ENCODE measurements at regions not wholly inside any gene's neighbourhood (a gene's known extent, or its start where the extent isn't known, plus 50 kb on each side); places are given as distances from the start of the nearest gene placed in this dataset.
"Not testable (repeated sequence)": the region's sequence is repeated elsewhere in the genome, so short reads cannot be mapped to it uniquely, and the experiment has no call there.

DNA sequence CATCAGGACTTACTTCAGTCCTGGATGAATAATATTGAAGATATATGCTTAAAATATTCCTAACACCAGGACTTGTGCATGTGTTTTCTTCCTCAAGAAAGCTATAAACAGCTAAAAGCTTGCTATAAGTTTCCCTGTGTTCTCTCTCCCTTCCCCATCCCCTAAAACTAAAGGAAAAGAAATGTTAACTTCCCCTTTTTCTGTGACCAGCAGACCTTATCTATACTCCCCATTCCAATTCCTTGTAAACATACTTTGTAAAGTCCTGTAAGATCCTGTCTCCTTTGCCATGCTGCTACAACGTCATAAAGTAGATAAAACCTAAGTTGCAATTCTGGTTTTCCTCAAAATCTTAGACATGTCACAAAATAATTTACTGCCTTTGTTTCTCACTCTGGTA lies 517.8 kb upstream of the CDH10 start:
- H3K4me1 ChIP-seq (ENCODE audit: control insufficient read depth, low read depth, low read length); H3K9me3 ChIP-seq (ENCODE audit: control insufficient read depth, low read depth, low read length); H3K36me3 ChIP-seq (ENCODE audit: control insufficient read depth, low read depth, low read length); H3K4me3 ChIP-seq (ENCODE audit: low read length); H3K27me3 ChIP-seq (ENCODE audit: control insufficient read depth, insufficient read depth, low read length); H3K9ac ChIP-seq (ENCODE audit: low read length); H3K27ac ChIP-seq (ENCODE audit: low read length): not testable (repeated sequence)

DNA sequence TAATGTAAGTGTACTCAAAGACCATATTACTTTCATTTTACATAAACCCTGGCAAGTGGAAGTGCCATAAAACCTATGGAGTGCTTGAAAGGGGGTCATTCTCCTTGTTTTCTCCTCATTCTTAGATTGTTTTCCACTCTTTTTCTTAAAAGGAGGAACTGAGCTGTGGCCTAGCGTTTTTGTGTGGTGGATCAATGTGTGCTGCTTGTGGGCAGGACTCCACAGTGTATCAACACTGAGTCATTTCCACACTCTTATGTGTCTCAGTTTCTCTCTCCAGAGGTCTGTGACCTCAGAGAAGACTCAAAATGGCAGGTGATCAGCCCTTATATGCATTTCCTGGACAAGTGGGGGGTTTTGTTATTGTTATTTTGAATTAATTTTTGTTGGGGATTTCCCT lies 516.1 kb upstream of the CDH10 start:
- Histone ChIP-seq H3K9ac (ENCODE audit: low read length) (no peak overlapping the region), H3K9me3 (ENCODE audit: control insufficient read depth, low read depth, low read length) (peaks cover 3% of the 10 kb centered on the region), H3K4me1 (ENCODE audit: control insufficient read depth, low read depth, low read length) (no peaks in the 10 kb centered on the region), H3K27me3 (ENCODE audit: control insufficient read depth, insufficient read depth, low read length) (no peaks in the 10 kb centered on the region), H3K4me3 (ENCODE audit: low read length) (no peak overlapping the region), H3K27ac (ENCODE audit: low read length) (no peak overlapping the region), H3K36me3 (ENCODE audit: control insufficient read depth, low read depth, low read length) (no peaks in the 10 kb centered on the region)

DNA sequence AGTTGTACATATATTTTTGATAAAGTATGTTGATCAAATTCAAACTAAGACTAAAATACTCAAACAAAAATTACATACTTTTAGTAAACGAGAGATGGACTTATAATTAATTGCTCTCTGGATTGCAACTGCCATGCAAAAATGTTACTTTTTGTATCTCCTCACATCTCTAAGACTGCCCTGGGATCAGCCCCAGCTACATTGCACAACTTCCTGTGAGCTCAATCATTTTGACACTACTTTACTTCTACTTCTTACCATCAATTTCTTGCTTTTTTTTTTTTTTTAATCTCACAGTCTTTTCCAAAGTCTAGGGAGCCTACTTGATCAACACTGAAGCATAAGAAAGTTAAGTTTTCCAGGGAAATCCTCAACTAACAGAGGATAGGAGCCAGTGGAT lies 506.0 kb upstream of the CDH10 start:
- H3K9ac ChIP-seq (ENCODE audit: low read length), result no peak overlapping the region
- H3K9me3 ChIP-seq (ENCODE audit: control insufficient read depth, low read depth, low read length), result no peaks in the 10 kb centered on the region
- no peaks in the 10 kb centered on the region for H3K27me3 ChIP-seq (ENCODE audit: control insufficient read depth, insufficient read depth, low read length)
- H3K36me3 ChIP-seq (ENCODE audit: control insufficient read depth, low read depth, low read length), result no peaks in the 10 kb centered on the region
- no peak overlapping the region for H3K27ac ChIP-seq (ENCODE audit: low read length)
- no peaks in the 10 kb centered on the region for H3K4me1 ChIP-seq (ENCODE audit: control insufficient read depth, low read depth, low read length)
- H3K4me3 ChIP-seq (ENCODE audit: low read length), result no peak overlapping the region

DNA sequence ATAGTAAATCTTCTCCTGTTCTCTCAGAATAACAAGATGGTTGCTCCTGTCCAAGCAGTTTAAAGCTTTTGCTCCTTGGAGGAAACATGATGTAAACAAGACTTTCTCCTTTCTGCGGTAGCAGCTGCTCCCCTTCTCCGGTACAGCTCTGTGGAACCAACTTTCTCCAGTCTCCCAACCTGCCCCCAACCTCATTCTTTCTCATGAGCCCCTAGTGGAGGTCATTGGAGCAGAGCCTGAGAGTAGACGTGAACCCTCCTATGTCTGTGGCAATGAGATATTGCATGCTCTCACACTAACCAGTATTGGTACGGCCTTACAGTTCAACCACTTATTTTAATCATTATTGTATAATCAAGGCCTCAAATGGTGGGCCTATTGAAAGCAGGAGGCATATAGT lies 483.8 kb upstream of the CDH10 start:
- H3K36me3 ChIP-seq (ENCODE audit: control insufficient read depth, low read depth, low read length), result no peaks in the 10 kb centered on the region
- H3K27me3 ChIP-seq (ENCODE audit: control insufficient read depth, insufficient read depth, low read length), result no peaks in the 10 kb centered on the region
- no peak overlapping the region for H3K27ac ChIP-seq (ENCODE audit: low read length)
- no peaks in the 10 kb centered on the region for H3K4me1 ChIP-seq (ENCODE audit: control insufficient read depth, low read depth, low read length)
- H3K9ac ChIP-seq (ENCODE audit: low read length), result no peak overlapping the region
- H3K4me3 ChIP-seq (ENCODE audit: low read length), result no peak overlapping the region
- peaks cover 4% of the 10 kb centered on the region for H3K9me3 ChIP-seq (ENCODE audit: control insufficient read depth, low read depth, low read length)

GRCh38 chr5:25119650-25120049 lies 474.9 kb upstream of the CDH10 start:
- Histone ChIP-seq H3K4me3 (ENCODE audit: low read length) (no peak overlapping the region), H3K27me3 (ENCODE audit: control insufficient read depth, insufficient read depth, low read length) (no peaks in the 10 kb centered on the region), H3K36me3 (ENCODE audit: control insufficient read depth, low read depth, low read length) (no peaks in the 10 kb centered on the region), H3K9me3 (ENCODE audit: control insufficient read depth, low read depth, low read length) (no peaks in the 10 kb centered on the region), H3K4me1 (ENCODE audit: control insufficient read depth, low read depth, low read length) (no peaks in the 10 kb centered on the region), H3K9ac (ENCODE audit: low read length) (no peak overlapping the region), H3K27ac (ENCODE audit: low read length) (no peak overlapping the region)

- Histone ChIP-seq H3K4me1 (ENCODE audit: control insufficient read depth, low read depth, low read length) (no peaks in the 10 kb centered on the region), H3K4me3 (ENCODE audit: low read length) (no peak overlapping the region), H3K9ac (ENCODE audit: low read length) (no peak overlapping the region), H3K9me3 (ENCODE audit: control insufficient read depth, low read depth, low read length) (no peaks in the 10 kb centered on the region), H3K27ac (ENCODE audit: low read length) (no peak overlapping the region), H3K27me3 (ENCODE audit: control insufficient read depth, insufficient read depth, low read length) (no peaks in the 10 kb centered on the region), H3K36me3 (ENCODE audit: control insufficient read depth, low read depth, low read length) (no peaks in the 10 kb centered on the region)
These were observed 463.1 kb upstream of the CDH10 start for GRCh38 chr5:25107853-25108252.

- Histone ChIP-seq H3K27me3 (ENCODE audit: control insufficient read depth, insufficient read depth, low read length) (no peaks in the 10 kb centered on the region), H3K36me3 (ENCODE audit: control insufficient read depth, low read depth, low read length) (no peaks in the 10 kb centered on the region), H3K9ac (ENCODE audit: low read length) (no peak overlapping the region), H3K9me3 (ENCODE audit: control insufficient read depth, low read depth, low read length) (no peaks in the 10 kb centered on the region), H3K4me3 (ENCODE audit: low read length) (no peak overlapping the region), H3K27ac (ENCODE audit: low read length) (no peak overlapping the region), H3K4me1 (ENCODE audit: control insufficient read depth, low read depth, low read length) (no peaks in the 10 kb centered on the region)
These were observed 454.8 kb upstream of the CDH10 start for GRCh38 chr5:25099538-25099937.

GRCh38 chr5:25095261-25095660 lies 450.5 kb upstream of the CDH10 start:
- no peaks in the 10 kb centered on the region for H3K9me3 ChIP-seq (ENCODE audit: control insufficient read depth, low read depth, low read length)
- no peak overlapping the region for H3K4me3 ChIP-seq (ENCODE audit: low read length)
- no peak overlapping the region for H3K27ac ChIP-seq (ENCODE audit: low read length)

DNA sequence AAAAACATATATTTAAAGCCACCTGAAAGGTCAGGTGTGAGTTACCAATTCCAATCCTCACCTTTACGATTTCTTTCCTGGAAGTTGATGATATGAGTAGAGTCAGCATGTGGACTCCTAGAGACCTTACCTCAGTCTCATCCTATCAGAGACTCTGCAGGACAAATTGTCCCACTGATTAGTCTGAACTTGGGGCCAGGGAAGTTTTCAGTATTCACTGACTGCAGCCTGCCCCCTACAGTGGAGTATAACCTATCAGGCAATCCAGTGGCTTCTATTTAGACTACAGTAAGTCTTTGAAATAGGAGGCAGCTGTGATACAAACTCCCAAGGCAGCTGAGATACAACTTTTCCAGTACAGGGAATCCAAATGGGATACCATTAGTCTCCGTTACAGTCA lies 449.4 kb upstream of the CDH10 start:
- Histone ChIP-seq H3K27ac (ENCODE audit: low read length) (no peak overlapping the region), H3K4me1 (ENCODE audit: control insufficient read depth, low read depth, low read length) (no peaks in the 10 kb centered on the region), H3K27me3 (ENCODE audit: control insufficient read depth, insufficient read depth, low read length) (no peaks in the 10 kb centered on the region), H3K9me3 (ENCODE audit: control insufficient read depth, low read depth, low read length) (no peaks in the 10 kb centered on the region), H3K36me3 (ENCODE audit: control insufficient read depth, low read depth, low read length) (no peaks in the 10 kb centered on the region), H3K9ac (ENCODE audit: low read length) (no peak overlapping the region), H3K4me3 (ENCODE audit: low read length) (no peak overlapping the region)

More at GRCh38 chr5:25095261-25095660, 450.5 kb upstream of the CDH10 start:
- H3K36me3 ChIP-seq (ENCODE audit: control insufficient read depth, low read depth, low read length), result no peaks in the 10 kb centered on the region
- H3K27me3 ChIP-seq (ENCODE audit: control insufficient read depth, insufficient read depth, low read length), result no peaks in the 10 kb centered on the region
- no peak overlapping the region for H3K9ac ChIP-seq (ENCODE audit: low read length)
- H3K4me1 ChIP-seq (ENCODE audit: control insufficient read depth, low read depth, low read length), result no peaks in the 10 kb centered on the region

GRCh38 chr5:25091921-25092320 lies 447.1 kb upstream of the CDH10 start:
- Histone ChIP-seq H3K9me3 (ENCODE audit: control insufficient read depth, low read depth, low read length) (no peaks in the 10 kb centered on the region), H3K27ac (ENCODE audit: low read length) (no peak overlapping the region), H3K9ac (ENCODE audit: low read length) (no peak overlapping the region), H3K36me3 (ENCODE audit: control insufficient read depth, low read depth, low read length) (no peaks in the 10 kb centered on the region), H3K27me3 (ENCODE audit: control insufficient read depth, insufficient read depth, low read length) (no peaks in the 10 kb centered on the region), H3K4me3 (ENCODE audit: low read length) (no peak overlapping the region), H3K4me1 (ENCODE audit: control insufficient read depth, low read depth, low read length) (no peaks in the 10 kb centered on the region)

DNA sequence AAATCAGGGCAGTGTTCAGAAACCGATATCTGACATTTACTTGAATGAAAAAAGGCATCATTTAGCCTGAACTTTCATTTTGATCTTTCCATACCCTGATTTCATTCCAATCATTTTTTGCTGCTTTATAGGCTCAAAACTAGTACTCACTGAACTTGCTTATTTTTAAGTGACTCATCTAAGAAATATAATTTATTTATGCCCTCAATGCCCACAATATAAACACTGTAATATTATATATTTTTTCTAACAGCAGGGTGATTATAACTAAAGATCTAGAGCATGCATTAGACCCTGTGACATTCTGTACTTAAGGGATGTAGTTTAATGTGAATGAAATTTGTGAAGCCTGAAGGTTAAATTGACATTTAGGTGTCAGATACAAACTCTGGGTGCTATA lies 446.1 kb upstream of the CDH10 start:
- H3K36me3 ChIP-seq (ENCODE audit: control insufficient read depth, low read depth, low read length), result no peaks in the 10 kb centered on the region
- H3K27me3 ChIP-seq (ENCODE audit: control insufficient read depth, insufficient read depth, low read length), result no peaks in the 10 kb centered on the region
- H3K4me1 ChIP-seq (ENCODE audit: control insufficient read depth, low read depth, low read length), result no peaks in the 10 kb centered on the region
- no peak overlapping the region for H3K9ac ChIP-seq (ENCODE audit: low read length)
- H3K9me3 ChIP-seq (ENCODE audit: control insufficient read depth, low read depth, low read length), result no peaks in the 10 kb centered on the region
- H3K27ac ChIP-seq (ENCODE audit: low read length), result no peak overlapping the region
- H3K4me3 ChIP-seq (ENCODE audit: low read length), result no peak overlapping the region

- H3K9me3 ChIP-seq (ENCODE audit: control insufficient read depth, low read depth, low read length), result no peaks in the 10 kb centered on the region
- H3K9ac ChIP-seq (ENCODE audit: low read length), result no peak overlapping the region
- H3K27ac ChIP-seq (ENCODE audit: low read length), result no peak overlapping the region
- no peaks in the 10 kb centered on the region for H3K27me3 ChIP-seq (ENCODE audit: control insufficient read depth, insufficient read depth, low read length)
- H3K4me1 ChIP-seq (ENCODE audit: control insufficient read depth, low read depth, low read length), result no peaks in the 10 kb centered on the region
- no peaks in the 10 kb centered on the region for H3K36me3 ChIP-seq (ENCODE audit: control insufficient read depth, low read depth, low read length)
- H3K4me3 ChIP-seq (ENCODE audit: low read length), result no peak overlapping the region
These were observed 445.5 kb upstream of the CDH10 start for GRCh38 chr5:25090275-25090674.

GRCh38 chr5:25088689-25089088 lies 443.9 kb upstream of the CDH10 start:
- H3K4me3 ChIP-seq (ENCODE audit: low read length); H3K27ac ChIP-seq (ENCODE audit: low read length); H3K27me3 ChIP-seq (ENCODE audit: control insufficient read depth, insufficient read depth, low read length); H3K4me1 ChIP-seq (ENCODE audit: control insufficient read depth, low read depth, low read length); H3K9me3 ChIP-seq (ENCODE audit: control insufficient read depth, low read depth, low read length); H3K36me3 ChIP-seq (ENCODE audit: control insufficient read depth, low read depth, low read length); H3K9ac ChIP-seq (ENCODE audit: low read length): not testable (repeated sequence)
